GM18861 (cell line): ENCODE measurements at regions not wholly inside any gene's neighbourhood (a gene's known extent, or its start where the extent isn't known, plus 50 kb on each side); places are given as distances from the start of the nearest gene placed in this dataset.
"Not testable (repeated sequence)": the region's sequence is repeated elsewhere in the genome, so short reads cannot be mapped to it uniquely, and the experiment has no call there.

Experiments used
- ATAC-seq: cut with Tn5 transposase; IDR thresholded peaks from one replicate; pipeline ENCODE4 v1.9.1; 2021; ENCODE audit not compliant: unreplicated experiment

DNA sequence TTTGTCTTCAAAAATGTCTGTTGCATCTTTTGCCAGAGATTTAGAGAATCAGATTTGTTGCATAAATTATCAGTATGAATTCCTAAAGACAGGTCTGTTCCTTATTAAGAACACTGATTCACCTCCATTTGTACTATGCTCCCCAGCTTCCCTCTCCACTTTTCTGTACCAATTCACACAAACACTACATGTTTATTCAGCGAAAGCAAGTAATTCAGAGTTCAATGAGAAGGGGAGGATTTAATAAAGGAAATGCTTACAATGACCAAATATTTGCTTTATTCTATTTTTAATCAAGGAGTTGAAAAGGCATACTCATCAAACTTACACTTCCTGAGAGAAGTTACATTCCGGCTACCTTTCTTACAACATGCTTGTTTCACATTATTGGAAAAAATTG lies 135.5 kb downstream of the NBPF8 start:
- not testable (repeated sequence) for ATAC-seq

DNA sequence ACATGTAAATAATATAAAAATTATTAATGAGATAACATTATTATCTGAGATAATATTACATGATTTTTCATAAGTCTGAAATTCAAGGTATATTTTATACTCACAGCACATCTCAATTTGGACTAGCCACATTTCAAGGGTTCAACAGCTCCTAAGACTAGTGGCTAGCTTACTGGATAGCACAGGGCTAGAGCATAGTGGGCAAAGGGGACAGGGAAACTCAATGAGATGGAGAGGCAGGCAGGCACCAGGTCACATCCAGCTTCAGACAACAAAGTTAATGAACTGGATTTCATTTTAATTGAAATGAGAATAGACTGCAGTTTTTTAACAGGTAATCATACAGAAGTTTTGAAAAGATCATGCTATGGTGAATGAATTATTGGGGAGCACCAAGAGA lies 137.4 kb downstream of the NBPF8 start:
- ATAC-seq, result not testable (repeated sequence)

DNA sequence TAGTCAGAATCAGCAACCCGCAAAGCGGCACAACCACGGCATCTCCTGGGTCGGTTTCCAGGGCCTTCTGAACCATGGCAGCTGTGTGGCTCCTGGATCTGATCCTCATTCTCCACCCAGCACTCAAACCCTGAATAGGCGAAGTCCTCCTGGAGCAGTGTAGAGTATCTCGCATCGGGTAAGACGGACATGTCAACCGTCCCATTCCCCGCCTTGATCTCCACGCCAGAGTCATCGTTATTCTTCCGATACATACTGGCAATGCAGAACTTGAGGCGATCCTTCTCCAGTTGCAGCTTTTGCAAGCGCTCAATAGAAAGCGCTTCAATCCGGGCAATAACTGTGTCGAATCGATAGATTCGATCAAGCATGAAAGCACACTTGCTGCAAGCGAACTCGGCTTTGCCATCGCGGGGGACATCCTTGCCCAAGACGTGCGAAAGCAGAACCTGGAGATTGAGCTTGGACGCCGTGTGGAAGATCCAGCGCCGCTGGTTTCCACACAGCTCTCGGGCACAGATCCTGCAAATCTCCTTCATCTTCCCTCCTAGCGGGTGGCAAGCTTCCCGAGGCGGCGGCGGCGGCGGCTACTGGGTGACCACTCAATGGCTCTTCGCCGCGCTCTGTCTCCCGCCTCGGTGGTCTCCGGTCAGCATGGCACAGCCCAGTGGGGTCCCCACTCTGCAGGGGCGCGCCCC lies 142.9 kb downstream of the NBPF8 start:
- ATAC-seq, result not testable (repeated sequence)

DNA sequence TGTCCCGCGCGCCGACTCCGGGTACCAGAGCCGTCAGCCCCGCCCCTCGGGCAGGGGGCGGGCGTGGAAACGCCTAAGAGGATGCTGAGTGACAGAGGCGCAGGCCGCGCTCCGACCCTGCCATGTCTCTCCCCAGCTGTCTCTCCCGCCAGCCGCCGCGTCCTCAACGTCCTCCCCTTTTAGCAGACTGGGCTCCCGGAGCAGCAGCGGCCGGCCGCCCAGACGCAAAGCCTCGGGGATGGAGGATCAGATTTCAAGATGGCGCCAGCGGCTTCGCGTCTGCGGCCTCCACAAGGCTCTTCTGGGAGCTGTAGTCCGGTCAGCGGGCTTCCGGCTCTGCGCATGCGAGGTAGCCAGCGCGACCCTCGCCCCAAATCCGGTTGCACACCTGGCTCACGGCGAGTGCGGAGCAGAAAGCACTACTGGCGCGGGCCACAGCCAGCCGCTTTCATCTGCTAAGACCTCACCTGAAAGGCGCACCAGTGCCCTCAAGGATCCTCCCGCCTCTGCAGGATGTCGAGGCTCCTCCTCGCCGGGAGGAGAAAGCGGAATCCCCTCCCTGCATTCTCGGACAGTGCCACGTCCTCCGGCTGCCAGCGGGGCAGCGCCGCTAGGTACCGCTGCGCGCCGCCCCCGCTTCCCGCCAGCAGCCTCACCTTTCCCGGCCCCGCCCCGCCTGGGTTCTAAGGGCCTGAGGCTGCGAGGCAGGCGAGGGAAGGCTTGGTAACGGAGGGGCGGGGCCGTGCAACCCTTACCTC lies 143.6 kb downstream of the NBPF8 start:
- ATAC-seq, result peak; percentile 79

DNA sequence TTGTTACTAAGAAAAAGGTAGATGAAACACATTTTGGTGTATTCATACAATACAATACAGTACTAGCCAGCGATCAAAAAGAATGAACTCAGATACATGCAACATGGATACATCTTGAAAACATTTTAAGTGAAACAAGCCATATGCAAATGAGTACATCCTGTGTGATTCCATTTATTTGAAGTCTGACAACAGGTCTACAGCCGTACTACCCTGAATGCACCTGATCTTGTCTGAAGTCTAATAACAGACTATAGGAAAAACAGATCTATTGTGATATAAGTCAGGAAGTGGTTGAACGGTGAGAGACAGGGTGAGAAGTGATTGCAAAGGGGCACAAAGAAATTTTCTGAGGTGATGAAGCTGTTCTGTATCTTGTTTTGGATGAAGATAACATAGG lies 146.9 kb downstream of the NBPF8 start:
- not testable (repeated sequence) for ATAC-seq

DNA sequence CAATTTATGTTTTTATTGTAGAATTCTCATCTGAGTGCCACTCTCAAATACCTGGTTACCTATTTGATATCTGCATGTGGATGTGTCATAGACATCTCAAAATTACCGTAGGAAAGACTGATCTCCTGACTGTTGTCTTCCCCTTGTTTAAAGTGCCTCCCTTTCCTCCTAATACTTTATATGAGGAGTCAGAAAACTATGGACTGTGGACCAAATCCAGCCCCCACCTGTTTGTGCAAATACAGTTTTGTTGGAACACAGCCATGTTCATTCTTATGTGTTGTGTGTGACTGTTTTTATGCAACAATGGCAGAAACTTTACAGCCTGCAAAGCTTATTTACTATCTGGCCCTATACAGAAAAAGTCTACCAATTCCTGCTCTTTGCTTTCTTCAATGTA lies 150.6 kb downstream of the NBPF8 start:
- ATAC-seq, result not testable (repeated sequence)

DNA sequence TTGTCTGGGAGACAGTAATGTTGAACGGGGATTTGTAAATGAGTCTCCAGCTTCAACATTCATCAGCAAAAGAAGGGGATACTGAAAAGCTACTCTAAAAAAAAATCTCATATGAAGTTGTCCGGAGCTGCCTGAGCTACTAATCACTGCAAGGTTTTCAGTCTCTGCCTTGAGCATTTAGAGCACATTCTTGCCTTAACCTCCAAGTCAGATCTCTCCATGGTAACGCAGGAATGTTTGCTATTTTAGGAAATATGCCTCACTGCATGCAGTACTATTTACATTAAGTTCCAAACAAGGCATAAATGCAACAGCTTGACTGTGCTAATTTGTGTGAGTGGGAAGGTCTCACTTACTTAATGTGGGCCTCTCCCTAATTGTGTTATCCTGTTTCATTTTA lies 152.8 kb downstream of the NBPF8 start:
- ATAC-seq, result not testable (repeated sequence)

DNA sequence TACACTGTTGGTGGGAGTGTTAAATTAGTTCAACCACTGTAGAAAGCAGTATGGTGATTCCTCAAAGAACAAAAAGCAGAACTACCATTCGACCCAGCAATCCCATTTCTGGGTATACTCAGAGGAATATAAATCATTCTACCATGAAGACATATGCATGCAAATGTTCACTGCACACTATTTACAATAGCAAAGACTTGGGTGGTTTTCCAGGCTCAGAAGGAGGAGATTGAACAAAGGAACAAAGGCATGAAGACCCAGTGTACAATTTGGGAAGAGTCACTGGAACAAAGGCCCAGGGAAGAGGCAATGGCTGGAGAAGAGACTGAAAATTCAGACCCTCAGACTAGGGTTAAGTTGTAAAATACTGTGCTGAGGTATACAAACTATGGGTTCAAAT lies 148.5 kb upstream of the NBPF26 start:
- ATAC-seq, result not testable (repeated sequence)

DNA sequence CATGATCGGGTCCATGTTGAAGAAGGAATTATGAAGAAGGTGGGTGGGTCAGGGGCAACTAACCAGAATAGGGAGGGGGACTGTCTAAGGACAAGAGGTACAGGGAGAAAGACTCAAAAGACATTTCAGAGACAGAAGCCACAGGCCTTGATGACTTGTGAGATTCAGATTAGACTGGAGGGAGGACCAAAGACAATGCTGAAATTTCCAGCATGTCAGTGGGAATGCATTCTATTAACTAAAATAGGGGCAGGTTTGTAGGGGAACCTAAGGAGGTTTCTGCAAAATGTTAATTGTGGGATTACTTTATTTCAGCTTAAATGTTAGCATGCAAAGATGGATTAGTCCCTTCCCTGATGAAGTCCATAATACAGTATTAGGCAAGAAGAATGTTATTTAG lies 141.6 kb upstream of the NBPF26 start:
- not testable (repeated sequence) for ATAC-seq

DNA sequence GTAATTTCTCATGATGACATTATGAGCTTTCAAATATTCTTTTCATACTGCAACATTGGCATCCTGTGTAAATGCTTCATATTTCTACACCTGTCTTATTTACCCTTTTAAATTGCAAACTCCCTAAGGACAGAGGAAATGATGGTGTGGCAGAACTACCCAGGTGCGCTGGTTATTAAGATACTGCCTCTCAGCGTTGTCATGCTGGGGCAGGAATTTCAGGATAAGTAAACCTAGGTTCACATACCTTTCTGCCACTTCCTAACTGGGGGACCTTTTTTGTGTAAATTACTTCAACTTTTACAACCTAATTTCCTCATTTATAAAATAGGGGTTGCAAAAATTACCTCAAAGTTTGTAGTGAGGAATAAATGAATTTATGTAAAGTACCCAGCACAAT lies 137.7 kb upstream of the NBPF26 start:
- not testable (repeated sequence) for ATAC-seq

DNA sequence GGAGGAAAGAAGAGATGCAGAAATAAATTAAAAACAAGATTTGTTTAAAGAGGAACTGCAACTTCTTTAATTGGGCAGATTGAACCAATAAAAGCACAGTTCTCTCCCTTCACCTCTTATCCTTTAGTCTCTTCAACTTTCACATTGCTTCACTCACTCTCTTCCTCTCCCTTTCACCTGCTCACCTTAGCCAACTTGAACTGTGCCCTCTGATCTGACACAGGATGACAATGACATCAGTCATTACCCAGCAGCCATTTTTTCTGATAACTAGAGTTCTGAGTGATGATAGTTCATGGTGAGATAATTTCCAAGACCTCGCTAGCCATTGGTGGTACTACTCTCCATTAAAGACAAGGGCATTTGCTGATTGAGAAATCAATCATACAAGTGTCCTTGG lies 134.9 kb upstream of the NBPF26 start:
- ATAC-seq, result not testable (repeated sequence)

DNA sequence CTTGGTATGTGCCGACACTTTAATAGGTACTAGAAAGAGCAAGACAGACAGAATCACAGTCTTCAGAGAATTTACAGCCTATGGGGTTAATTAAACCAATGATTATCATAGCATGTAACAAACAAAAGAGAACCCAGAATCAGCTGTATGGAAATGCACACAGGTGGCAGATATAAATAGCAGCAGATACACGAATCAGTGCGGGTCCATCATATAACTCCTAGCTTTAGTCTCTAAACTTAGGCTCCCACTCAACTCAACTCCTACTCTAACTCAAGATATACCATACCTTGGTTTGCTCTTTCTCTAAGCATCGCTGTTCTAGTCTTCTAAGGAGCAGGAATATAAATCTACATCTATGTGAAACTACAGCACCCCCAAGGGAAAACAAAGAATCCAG lies 132.0 kb upstream of the NBPF26 start:
- ATAC-seq, result not testable (repeated sequence)

DNA sequence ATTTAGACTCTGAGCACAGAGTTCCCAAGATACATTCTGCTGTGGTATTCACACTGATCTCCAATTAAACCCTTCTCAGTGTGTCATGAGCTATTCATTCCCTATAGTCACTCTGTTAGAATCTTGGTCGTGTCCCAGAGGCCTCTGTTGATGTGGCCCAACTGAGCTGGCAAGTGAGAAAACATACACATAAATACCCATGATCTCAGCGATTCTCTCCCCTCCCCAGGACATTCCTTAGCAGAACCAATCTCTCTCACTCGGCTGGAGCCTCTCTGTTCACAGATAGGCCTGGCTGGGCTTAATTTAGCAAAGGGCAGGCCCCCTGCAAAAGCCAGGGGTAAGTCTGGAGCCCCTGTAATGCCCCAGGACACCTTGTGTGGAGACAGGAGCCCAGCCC lies 130.8 kb upstream of the NBPF26 start:
- not testable (repeated sequence) for ATAC-seq

DNA sequence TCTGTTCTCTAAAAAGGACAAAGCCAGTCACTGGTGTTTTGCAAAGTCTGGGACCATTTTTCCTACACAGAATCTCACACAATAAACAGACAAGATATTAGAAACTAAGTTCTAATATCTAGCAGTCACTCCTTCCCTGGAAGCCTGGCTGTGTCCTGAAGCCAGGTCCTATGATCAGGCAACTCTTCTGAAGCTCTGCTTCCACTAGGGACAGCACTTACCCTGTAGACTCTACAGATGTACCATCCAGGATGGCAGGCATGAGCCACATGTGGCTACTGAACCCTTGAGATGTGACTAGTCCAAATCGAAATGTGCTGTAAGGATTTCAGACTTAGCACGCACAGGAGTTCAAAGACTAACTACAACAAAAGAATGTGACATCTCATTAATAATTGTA lies 130.1 kb upstream of the NBPF26 start:
- not testable (repeated sequence) for ATAC-seq

DNA sequence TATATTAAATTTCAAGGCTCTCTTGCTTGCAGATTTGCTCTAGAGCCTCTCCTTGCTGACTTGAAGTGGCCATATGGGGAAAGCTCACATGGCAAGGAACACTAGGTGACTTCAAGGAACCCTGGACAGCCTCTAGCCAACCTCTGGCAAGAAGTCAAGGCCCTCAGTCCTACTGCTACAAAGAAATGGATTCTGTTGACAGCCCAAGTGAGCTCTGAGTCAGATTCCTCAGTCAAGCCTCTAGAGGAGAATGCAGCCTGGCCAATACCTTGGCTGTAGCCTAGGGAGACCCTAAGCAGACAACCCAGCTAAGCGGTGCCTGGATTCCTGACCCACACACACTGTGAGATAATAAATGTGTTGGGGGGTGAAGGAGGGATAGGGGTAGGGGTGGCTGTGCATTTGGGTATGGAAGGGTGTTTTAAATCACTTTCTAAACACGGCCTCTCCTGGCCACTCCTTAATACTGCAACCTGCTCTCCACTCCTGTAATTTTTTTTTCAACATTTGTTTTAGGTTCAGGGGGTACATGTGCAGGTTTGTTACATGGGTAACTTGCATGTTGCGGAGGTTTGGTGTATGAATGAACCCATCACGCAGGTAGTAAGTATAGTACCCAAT lies 125.3 kb upstream of the NBPF26 start:
- ATAC-seq, result not testable (repeated sequence)

DNA sequence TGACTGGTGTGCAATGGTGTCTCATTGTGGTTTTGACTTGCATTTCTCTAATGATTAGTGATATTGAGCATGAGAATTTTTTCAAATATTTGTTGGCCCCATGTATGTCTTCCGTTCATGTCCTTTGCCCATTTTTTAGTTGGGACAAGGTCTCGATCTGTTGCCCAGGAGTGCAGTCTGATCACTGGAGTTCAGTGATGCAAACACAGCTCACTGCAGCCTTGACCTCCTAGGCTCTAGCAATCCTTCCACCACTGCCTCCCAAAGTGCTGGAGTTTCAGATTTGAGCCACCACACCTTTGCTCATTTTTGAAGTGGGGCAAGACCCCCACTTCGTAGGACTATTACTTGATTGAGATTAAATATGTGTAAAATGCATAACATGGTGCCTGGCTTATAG lies 124.2 kb upstream of the NBPF26 start:
- ATAC-seq, result not testable (repeated sequence)

DNA sequence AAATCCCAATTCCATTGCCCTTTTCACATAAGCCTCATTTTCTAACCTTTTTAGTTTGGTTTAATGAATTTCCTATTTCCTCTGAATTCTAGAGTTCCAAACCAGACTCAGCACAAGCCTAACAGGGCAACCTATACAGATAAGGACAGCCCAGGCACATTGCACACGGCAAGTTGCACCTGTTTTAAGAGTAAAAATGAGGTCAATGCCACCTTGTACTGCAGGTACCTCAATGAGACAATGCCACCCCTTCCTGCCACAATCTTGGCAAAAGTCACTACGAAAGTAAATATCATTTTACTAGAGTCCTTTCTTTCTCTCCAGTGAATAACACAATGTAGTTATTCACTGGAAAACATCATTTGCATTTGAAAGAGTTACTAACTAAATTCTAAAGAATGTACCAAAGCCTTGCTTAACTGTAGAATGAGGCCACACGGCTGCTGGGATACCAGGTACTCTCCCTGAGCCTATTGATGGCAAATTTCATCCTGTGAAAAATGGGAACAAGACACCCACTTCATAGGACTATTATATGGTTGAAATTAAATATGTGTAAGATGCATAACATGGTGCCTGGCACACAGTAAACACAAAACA lies 123.2 kb upstream of the NBPF26 start:
- ATAC-seq, result not testable (repeated sequence)

DNA sequence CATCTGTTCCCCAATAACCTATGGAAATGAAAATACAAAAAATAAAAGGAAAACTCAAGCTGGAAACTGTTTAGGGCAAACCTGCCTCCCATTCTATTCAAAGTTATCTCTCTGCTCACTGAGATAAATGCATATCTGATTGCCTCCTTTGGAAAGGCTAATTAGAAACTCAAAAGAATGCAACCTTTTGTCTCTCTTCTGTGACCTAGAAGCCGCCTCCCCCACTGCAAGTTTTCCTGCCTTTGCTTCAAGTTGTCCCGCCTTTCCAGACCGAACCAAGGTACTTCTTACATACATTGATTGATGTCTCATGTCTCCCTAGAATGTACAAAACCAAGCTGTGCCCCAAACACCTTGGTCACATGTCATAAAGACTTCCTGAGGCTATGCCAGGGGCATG lies 115.9 kb upstream of the NBPF26 start:
- ATAC-seq, result not testable (repeated sequence)

DNA sequence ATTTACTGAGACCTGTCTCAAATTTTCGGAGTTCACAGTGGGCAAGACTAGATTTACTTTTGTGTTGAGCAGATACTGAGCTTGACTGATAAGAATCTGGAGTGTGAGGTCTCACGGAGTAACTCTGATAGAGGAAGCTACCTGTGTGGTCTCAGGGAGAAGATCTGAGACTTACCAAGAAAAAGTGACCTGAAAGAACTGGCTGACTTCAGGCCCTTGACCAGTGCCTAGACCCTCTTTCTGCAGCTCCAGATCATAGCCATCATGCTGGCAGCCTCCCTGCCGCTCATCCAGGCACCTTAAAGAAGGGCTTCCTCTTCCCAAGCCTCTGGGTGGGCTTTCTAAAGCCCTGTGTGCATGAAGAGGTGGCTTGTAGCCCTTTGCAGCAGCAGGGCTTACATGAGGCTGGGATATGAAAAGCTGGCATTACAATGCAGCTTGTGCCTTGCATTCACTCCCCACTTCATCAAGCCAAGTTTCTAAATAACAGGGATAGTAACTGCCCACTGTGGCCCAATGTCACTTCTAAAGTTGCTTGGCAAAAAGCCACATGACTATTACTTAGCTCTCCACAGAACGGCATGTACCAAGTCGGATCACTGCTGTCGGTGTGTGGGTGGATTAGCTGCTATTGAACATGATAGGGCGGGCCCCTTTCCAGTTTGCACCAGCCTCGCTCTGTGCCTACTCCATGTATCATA lies 115.3 kb upstream of the NBPF26 start:
- not testable (repeated sequence) for ATAC-seq

DNA sequence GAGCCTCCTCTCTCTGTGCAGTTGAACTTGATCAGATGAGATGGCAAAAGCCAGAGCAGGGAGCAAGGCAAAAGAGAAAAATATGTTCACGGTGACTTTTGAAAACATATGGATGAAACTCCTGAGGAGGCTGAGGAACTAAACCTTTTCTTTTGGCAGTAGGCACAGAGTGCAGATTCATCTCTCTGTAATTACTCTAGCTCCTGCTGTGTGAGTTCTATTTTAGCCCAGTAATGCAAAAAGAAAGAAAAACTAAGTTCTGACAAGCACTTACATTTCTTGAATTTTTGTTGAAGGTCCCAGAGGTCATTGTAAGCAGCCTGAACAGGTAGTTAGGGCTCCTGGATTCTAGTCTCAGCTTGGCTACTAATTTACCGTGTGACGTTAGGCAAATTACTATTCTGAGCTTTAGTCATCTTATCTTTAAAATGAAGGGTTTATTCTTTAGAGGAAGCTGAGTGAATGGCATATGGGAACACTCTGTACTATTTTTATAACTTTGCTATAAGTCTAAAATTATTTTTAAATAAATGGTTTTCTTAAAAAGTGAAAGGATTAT lies 114.7 kb upstream of the NBPF26 start:
- not testable (repeated sequence) for ATAC-seq

DNA sequence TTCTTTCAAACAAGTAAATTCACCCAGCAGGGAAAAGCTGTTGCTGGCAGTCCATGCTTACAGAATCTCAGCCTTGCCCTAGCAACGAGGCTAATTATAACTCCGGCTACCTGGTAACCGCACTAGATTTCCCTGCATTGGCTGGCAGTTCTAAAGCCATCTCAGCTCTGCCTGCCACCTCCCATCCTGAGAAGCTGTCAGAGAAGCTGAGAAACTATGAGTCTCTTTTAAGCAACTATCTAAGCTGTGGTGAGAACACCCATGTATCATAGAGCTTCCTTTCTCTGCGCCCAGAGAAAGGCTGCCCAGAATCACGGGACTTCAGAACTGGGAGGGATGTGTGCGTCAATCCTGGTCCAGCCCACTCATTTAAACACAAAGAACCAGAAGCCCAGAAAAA lies 113.9 kb upstream of the NBPF26 start:
- not testable (repeated sequence) for ATAC-seq
